Cerebellar cortex (tissue), 1 donor: ENCODE measurements at regions not wholly inside any gene's neighbourhood (a gene's known extent, or its start where the extent isn't known, plus 50 kb on each side); places are given as distances from the start of the nearest gene placed in this dataset.
"Not testable (repeated sequence)": the region's sequence is repeated elsewhere in the genome, so short reads cannot be mapped to it uniquely, and the experiment has no call there.

ENCODE experiments used
- DNase-seq: peaks from one replicate; pipeline ENCODE4 v3.0.0-alpha.2; 2015; ENCODE audit warnings: low spot score

- not testable (repeated sequence) for DNase-seq
These were observed 250.0 kb upstream of the CTNNB1 start for GRCh38 chr3:40949347-40949746.

GRCh38 chr3:40951636-40952035 is 247.7 kb upstream of the CTNNB1 start:
- DNase-seq = no peak

DNA sequence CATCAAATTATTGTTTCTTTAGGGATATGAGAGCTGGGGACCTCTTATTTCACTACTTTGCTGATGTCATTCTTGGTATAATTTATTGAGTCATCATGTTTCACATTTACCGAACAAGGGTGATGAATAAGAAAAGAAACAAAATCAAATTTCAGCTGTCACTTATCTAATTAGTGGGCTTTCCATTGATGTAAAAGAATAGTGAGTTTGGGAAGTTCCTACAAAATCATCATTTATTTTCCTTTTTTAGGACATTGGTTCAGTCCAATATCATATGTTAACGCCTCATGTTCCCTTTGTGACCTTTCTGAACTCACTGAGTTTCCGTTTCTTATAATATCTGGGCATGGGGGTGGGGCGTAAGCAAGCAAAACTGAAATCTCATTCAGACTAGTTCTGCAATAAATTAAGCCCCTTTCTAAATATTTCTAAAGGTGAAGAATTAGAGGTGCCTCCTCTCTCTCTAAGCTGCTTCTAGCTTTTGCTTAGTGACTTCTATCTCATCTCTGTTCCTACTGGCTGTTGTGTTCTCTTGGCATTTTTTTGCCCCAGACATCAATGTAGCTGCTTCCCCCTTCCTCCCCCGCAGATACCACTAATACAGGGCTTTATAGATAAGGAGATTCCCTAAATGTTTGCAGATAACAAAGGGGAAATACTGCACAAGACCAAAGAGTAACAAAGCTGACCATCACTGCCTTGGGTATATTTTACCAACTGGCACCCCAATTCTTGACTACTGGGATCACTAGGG is 238.0 kb upstream of the CTNNB1 start:
- no peak for DNase-seq

GRCh38 chr3:40962721-40963120 is 236.6 kb upstream of the CTNNB1 start:
- DNase-seq = no peak

- DNase-seq = no peak
These were observed 230.6 kb upstream of the CTNNB1 start for GRCh38 chr3:40968666-40969065.

GRCh38 chr3:40969341-40969740 is 230.0 kb upstream of the CTNNB1 start:
- DNase-seq = no peak

DNA sequence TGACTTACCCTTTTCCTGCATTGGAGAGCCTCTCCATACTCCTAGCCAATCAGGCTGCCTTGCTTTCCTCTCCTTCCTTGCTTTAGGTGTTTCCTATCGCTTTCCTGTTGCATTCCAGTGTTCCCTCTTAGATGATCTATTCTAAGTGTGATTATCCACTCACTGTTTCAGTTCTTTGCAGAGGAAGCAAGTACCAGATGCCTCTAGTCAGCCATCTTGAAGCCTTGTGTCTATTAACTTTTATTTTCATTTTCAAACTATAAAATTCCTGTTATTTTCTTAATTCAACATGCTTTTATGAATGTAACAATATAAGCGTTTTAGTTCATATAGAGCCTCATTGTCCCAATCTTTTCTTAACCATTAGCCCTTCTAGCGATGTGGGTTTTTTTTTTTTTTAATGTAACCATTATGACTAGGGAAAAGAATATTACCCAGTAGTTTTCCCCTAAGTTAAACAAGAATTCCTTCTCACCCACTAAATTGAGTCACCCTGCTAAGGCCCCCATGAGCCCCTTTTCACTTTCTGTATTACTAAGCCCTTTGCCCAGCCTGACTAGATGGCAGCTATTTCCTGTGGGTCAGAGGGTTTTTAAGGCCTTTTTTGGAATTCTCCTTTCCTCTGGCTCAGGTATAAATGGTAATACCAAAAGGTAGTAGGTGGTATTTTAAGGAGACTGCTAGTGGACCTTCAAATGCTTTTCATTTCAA is 229.4 kb upstream of the CTNNB1 start:
- DNase-seq = no peak

DNA sequence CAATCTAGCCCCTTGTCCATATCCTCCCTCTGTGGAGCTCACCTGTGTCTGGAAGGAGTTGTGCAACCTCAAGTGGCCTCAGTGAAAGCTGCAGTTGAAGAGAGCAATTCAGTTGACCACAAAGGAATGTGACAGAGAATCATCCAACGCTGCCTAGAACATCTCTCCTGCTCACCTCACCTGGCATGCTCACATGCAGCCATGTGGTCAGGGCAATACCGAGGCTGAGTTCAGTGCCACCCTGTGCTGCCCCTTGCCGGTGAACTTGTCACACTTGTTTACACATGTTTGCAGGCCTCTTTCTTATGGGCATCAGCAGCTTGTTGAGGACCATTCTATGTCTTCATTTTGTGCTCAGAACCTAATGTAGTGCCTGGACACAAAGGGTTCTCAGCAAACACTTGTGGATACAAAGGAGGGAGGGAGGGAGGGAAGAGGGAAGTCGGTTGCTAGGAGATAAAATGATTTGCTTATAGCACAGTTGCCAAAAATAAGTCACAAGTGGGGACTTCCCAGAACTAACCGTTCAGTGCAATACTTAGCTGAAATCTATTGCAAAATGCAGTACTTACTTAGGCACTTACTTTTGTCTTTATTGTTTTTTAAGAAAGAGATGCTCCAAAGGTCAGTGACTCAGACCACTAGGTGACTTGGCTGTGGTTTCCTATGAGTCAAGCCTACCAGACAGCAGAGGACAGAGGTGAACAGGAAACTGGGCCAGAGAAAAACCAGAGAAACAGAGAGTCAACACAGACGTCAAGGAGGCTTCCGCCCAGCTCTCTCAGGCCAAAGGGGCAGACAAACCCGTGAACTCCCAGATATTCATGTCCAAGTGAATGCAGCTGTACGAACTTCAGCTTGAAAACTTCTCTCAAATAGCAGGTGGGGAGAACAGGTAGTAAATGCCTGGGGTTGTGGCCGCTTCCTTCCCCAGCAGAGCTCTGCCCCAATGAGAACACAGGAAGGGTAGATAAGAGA is 227.8 kb upstream of the CTNNB1 start:
- DNase-seq = no peak

- no peak for DNase-seq
These were observed 227.0 kb upstream of the CTNNB1 start for GRCh38 chr3:40972350-40972749.

DNA sequence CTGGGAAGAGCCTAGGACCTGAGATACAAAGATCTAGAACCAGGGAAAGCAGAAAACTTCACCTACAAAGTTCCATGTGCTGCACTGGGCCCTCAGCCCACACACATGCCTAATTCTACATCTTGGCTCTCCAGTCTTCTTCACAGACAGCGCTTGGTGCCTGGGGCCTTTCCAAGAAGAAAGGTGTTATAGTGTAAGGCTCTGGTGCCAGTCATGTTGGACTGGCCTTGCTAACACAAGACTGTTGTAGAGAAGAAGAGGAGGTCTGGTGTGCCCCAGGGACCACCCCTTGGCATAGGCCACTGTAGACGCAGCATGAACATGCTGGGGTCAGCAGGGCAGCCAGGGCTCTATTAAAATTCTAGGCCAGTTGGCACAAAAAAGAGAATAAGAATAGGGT is 226.2 kb upstream of the CTNNB1 start:
- DNase-seq = peak; percentile 26

DNA sequence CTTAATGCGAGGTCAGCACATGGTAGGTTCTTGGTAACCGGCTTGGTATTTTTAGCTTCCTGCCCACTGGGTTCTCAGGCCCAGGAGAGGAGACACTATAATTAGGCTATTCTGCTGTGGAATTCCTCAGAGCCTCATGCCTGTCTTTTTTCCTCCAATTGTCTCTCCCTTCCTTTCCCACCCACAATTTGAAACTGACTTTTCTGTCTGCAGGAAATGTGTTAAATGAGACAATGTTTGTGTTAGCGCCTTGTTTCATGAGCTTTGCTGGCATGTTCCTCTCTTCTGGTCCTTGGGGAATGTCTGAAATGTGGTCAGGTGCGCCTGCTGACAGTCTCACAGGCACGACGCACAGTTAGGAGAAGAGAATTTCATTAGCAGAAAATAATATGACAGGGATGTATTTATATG is 223.6 kb upstream of the CTNNB1 start:
- no peak for DNase-seq

DNA sequence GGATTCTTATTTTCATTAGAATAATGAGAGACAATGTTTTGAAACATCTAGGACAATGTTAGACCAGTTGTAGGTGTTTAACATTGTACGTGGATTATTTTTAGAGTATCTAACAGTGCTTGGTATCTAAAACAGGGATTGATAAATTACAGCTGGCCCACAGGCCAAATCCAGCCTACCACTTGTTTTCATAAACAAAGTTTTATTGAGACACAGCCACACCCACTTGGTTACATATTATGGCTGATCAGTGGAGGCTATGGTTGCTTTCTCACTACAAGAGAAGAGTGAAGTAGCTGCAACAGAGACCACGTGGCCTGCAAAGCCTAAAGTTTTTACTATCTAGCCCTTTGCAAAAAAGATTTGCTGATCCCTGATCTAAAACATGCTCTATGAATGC is 223.1 kb upstream of the CTNNB1 start:
- DNase-seq = no peak

DNA sequence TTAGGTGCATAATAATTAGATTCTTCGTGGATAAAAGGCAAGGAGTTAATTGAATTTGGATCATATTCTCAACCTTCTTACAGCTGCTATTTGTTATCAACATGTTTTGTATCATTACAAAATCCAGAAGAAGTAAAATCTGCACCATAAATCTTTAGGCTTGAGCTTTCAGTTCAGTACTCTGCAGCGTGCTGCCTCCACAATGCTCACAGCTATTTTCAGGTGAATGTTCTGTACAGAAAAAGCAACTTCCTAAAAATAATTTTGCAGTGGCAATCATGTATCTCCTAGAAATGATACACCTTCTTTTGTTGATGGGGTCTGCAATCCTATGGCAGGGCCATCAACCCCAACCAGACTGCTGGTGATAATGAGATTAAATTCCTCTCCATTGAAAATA is 220.9 kb upstream of the CTNNB1 start:
- DNase-seq = no peak

GRCh38 chr3:40979962-40980361 is 219.3 kb upstream of the CTNNB1 start:
- DNase-seq = no peak

GRCh38 chr3:40980467-40980866 is 218.8 kb upstream of the CTNNB1 start:
- no peak for DNase-seq

- no peak for DNase-seq
These were observed 214.1 kb upstream of the CTNNB1 start for GRCh38 chr3:40985195-40985594.

GRCh38 chr3:40988468-40988867 is 210.8 kb upstream of the CTNNB1 start:
- DNase-seq = no peak

DNA sequence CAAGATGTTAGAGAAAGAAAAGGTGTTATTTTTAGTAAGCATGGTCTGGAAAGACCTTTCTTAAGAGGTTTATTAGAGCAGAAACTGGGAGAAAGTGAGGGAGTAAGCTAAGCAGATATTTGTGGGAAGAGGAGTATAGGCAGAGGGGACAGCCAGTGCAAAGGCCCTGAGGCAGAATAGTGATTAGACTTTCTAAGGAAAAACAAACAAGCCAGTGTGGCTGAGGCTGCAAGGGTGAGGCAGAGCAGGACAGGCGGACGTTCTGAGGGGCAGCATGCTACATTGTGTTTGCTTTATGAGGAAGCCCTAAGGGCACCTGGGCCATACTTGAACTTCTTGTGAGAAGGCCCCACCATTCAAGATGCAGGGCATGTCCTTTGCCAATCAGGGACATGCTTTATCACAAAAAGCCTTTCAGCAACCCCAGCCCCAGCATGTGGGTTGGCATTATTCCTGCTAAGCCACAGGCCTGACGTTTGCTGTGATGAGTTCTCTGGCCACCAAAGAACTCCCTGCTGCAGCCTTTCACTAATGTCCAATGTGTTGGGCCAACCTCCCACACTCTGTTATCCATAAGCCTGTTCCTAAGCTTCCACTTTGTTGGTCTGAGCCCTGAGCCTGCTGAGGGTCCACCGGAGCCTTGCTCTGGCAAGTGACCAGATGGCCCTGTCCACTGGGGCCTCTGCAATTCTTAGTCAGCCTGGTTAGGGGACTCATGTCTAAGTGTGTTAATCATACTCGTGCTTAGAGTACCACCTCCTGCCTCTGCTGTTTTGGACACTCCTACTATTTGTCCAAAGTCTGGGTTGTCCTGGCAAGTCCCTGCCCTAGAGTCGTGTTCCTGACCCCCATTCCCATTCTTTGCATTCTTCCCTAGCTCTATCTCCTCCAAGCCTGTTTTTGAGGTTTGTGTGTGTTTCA is 209.9 kb upstream of the CTNNB1 start:
- DNase-seq = no peak

DNA sequence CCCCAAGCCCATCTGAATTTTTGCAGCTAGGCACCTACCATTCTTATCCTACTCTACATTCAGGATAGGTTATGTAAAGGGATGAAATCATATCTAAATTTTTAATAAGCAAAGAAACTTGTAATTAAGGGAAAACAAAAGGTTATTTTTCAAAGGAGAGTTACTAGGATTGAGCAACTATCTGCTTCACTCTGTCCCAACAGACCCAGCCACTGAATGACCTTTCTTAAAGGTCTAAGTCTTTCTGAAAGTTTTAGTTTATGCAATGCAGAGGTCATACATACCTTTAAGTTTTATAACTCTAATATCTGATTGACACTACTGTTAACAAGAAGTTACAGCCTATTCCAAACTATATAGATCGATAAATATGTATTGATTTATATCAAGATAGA is 209.2 kb upstream of the CTNNB1 start:
- no peak for DNase-seq

DNA sequence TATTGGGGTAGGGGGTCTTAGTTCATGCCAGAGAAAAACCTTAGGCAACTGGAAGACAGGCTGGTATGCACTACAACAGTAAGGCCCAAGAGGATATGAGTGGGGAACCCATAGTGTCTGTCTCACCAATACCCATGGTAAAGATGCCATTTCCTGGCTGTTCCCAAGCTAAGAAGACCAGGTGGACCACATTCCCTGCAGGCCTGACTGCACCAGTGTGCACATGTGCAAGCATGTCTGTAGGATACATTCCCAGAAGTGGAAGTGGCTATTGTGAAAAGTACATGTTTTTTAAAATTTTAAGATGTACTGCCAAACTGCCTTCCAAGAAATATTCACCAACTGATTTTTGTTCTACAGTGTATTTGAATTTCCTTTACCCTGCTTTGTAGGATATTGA is 207.3 kb upstream of the CTNNB1 start:
- no peak for DNase-seq

- no peak for DNase-seq
These were observed 204.7 kb upstream of the CTNNB1 start for GRCh38 chr3:40994611-40995010.
